GM21529 (cell line): ENCODE measurements at regions not wholly inside any gene's neighbourhood (a gene's known extent, or its start where the extent isn't known, plus 50 kb on each side); places are given as distances from the start of the nearest gene placed in this dataset.

Experiments
- ATAC-seq: cut with Tn5 transposase; IDR thresholded peaks from one replicate; pipeline ENCODE4 v1.9.1; 2021; ENCODE audit not compliant: unreplicated experiment

DNA sequence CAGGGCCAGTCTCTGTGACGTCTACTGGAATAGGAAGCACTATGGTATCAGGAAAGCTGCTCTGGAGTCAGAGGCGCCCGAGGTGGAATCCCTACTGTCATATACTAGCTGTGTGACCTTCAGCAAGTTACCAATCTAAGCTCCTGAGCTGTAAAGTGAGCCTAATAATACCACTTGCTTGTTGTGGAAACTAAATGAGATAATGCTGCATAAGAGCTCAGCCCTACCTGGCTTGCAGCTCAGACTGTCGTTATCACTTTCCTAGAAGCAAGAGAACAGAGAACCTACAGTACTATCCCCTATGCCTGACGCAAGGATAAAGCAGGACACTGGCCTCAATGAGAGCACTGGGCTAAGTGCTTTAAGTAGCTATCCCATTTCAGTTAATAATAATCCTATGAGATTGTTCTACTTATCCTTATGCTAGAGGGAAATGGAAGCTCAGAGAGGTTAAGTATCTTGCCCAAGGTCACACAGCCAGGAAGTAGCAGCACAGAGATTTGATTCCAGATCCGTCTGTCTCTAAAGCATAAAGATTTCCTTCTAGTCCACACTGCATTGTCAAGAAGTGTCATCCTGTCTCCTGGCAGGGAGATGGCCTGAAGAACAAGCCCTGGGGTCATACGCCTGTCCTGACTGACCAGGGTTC, 195.2 kb downstream of the TLE3 start:
- ATAC-seq: no peak

DNA sequence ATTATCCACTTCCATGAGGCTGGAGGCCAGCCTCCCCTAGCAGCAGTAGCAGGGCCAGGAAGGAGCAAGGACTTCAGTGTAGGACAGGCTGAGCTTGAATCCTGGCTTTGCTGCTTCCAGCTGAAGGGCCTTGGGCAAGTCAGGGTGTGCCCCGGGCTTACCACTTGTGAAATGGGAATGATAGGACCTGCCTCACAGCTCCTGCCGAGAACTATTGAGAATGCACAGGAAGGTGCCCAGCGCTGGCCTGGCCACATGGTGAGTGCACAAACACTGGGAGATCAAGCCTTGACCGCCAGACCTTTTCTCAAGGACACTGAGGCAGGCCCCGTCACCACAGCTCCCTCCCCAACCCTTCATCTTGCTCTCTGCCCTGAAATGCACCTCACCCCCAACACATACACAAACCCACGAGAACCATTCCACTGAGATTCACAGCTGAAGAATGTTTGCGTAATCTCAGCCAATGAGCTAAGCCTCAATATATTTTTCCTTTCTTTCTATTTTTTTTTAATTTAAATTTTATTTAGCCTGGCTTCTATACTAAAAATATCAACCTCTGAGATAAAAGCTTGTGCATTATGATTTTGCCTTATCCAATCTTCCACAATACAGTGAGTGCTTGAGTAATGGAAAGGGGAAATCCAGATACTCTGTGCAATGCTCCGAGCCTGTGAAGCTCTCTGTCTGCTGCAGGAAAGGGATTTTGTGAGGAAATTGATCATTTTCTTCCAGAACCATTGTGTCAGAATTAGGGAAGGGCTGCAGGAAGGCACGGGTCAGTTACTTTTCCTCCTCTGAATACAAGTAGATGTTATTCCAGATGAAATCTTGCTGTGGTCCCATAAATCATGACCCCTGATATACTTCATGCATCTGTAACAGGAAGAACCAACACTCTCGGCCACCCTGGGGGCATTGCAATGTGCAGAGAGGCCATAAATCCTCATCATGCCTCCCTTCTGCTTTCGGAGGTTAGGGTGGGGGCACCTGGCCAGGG, 193.9 kb downstream of the TLE3 start:
- ATAC-seq: no peak

DNA sequence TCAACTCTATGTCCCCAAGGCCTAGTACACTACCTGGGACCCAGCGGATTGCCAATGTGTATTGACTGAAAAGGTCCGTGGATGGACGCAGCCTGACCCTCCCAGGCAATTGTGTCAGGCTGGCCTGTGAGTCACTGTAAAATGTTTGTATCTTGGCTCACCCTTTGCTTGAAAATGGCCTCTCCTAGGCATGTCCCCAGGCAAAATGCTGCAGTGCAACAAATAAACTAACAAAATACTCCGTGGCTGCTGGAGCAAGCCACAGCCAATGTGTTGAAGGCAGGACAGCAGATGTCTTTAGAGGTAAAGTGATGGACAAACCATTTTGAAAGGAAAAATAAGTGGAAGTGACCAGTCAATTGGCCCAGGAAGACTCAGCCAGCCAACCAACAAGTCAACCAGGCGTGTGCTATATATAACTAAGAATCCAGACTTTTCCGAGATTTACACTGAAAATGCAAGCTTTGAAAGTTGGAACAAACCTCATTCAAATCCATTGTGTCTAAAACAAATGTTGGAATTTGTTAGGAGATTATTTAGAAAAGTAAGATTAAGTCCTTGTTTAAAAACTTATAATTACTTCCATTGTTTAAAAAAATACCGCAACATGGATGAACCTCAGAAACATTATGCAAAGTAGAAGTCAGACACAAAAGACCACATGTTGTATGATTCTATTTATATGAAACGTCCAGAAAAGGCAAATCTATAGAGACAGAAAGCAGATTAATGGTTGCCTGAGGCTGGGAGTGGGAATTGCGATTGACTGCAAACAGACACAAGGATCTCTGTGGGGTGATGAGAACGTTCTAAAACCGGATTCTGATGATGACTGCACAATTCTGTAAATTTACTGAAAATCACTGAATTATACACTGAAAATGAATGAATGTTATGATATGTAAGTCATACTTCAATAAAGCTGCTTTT, 191.2 kb downstream of the TLE3 start:
- ATAC-seq: no peak

DNA sequence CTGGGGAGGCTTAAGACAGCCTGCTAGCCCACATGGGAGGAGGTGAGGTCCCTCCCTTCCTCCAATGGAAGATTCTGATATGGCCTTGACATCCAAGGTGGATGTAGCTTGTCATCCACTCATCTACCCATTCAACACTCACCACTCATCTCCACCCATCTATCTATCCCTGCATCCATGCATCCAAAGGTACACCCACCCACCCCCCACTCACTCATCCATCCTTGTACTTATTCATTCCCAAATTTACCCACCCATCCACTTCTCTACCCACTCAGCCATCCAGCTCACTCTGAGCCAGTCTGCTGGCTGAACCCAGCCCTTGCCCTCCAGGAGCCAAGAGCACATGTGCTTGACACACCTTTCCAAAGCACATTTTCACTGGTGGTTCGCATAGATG, 189.7 kb downstream of the TLE3 start:
- ATAC-seq: no peak

DNA sequence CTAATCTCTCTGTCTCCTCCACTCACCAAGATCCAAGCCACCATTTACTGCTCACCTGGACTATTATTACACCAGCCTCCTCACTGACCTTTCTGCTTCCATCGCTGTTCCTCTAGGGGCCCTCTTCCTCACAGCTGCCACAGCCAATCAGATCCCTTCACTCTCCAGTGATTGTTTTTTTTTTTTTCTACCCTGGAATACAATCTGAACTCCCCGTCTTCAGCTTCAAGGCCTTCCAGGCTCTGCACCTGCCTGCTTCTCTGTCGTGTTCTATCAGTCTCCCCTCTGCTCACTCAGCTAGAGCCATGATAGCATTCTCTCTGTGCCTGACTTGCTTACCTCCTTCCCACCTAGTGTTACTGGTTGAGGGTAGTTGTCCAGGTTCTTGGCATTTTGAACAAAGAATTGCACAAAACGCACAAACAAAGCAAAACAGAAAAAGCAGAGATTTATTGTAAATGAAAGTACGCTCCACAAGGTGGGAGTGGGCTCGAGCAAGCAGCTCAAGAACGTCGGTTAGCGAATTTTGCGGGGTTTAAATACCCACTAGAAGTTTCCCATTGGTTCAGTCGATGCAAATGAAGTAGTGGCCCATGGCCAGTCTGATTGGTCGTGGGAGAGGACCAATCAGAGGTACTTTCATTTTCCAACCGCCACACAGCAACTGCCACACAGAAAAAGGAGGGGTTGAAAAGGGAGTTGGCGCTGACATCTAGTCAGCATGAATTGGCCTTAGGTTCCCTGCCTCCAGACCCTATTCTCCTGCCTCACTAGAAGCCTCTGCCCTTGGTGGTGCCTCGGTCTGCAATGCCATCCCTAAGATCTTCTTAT, 188.9 kb downstream of the TLE3 start:
- ATAC-seq: no peak

DNA sequence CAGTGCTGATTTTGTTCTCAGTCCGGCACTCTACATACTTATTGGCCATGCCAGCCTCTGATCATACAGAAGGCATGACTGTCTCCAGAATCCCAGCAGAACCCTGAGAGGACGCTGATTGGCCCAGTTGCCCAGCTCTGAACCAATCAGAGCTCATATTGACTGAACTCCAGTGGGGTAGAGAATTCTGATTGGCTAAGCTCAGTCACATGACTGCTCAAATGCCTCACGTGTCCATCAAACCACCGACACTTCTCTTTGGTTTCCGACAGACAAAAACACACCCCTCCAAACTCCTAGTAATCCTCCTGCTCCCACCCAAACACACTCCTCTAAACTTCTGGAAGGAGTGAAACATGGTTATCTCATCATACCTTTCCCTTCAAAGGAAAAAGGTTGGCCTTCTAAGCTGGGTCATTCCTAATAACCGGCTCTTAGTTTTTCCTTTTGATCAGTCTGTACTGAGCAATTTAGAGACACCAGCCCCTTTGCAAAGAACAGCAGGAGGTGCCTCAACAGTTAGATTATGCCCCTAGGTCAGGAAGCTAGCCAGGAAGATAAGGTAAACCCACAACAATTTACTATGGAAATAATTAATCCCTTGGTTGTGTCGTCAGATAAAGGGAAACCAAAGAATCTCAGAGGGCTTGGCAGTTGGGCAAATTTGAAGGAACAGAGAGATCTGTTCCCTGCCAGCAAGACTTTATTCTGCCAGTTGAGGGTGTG, 187.8 kb downstream of the TLE3 start:
- ATAC-seq: no peak

DNA sequence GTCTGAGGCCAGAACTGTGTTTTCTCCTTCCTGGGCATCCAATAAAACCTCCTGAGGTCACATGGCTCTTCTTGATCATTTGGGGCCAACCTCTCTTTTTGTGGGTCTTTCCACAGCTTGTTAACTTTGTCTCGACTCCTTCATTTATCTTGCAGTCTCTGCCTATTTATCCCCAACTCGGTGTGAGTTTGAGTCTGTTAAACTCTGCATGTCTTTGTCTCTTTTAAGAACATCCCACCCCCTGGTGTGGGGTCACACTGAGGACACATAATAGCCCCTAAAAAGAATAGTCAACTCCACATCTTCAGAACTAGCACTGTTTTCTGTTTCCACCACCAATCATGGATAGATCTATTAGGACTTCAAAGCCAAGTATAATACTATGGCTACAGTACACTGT, 187.2 kb downstream of the TLE3 start:
- no peak for ATAC-seq

DNA sequence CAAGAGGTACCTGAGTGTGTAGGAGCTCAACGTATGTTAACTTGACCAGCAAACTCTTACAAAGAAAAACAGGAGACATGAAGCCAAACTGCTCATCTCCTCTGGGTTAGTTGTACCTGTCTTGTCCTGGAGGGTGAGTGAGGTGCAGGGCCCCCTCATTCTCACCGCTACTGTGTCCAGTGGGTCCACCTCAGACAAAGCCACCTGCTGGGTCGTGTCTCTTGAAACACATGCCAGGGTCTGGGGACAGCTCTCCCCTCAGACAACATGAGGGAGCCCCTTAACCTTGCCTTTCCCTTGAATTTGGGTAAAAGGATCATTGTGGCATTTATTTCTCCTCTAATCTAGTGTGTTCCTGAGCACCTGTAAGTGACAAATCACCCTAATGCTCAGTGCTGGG, 185.6 kb downstream of the TLE3 start:
- ATAC-seq: no peak

DNA sequence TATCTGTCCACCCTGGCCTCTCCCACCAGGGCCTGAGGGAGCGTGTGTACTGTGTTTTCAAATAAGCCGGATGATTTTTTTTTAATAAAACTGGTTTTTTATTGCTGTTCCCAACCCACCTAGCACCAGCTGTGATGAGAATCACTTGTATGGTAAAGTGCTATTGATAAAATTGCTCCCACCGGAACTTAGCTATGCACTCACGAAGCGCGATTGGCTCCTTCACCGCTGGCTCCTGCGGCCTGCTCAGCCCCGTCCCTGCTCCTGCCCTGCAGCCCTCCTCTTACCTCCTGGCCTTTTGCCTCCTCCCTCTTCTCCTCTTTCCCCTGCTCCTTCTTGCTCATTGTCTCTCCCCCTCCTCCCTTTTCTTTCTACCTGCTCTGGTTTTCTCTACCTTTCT, 183.7 kb downstream of the TLE3 start:
- no peak for ATAC-seq

DNA sequence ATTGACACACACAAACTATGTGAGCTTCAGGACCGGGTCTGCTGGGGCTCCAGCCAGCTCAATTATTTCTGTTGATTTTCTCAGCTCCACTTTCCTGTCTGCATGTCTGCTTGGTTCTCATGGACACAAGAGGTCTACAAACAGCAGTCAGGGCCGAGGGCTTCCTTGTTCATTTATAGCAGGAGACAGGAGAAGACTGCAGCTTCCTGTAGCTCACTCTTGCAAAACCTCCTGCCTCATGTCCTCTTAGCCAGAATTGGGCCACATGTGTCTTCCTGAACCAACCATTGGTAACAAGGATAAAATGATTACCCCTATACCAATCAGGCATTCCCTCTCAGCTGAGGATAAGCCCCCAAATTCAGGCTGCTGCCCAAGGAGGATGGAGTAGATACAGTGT, 182.8 kb downstream of the TLE3 start:
- no peak for ATAC-seq

DNA sequence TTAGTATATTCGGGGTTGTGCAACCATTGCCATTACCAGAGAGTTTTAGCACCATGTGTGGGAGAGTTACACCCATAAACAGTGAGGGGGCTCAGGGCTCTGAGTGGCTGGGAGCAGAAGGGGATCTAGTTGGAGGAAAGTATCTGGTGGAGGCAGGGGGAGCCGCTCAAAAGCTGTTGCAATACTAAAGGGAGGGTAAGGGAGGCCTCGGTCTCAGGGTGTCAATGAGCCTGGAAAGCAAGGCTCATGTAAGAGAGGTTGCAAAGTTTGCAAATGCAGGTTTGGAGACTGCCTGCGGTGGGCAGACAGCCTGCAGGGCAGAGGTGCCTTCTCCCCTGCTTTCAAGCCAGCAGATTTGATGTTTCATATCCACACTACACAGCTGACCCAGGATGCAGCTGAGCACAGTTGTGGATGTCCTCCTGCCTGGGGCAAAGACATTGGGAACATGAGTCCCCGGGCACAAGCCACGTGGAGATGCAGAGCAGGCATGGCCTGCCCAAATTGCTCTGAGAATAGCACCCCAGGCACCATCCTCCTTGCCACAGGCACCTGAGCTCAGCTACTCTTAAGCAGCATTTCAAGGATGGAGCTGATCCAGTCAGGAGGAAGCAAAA, 181.4 kb downstream of the TLE3 start:
- ATAC-seq: no peak

DNA sequence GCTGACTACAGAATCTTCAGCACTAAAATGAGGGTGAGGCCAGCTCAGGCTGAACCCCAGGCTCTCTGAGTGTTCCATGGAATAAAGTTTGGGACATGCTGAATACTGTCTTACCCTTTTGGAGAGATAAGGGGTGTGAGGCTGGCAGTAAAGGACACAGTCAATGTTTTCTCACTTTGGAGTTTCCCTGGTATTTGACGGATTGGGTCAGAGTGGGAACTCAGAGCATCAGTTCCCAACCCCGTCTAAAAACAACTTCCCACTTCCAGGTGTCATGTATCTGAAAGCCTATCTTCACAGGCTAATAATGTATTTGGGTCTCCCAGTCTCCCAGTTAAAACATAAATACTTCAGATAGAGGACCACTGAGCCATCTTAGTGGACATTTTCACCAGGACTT, 180.7 kb downstream of the TLE3 start:
- ATAC-seq: no peak

DNA sequence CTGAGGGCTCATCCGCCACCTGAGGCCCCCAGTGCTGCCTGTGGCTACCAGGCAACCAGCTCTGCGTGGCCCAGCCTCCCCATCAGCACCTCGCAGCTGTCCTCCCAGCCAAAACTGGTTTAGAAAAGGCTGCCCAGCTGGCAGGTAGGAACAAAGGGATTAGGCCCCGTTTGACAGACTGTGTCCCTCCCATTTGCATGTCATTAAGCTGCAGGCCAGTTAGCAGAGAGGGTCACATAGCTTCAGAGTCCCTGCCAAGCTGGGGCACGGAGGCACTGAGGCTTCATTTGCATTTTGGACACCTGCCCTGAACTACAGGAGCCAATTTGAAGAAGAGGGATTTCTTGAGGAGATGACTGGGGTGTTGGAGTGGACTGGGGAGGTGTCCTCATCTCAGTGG, 177.9 kb downstream of the TLE3 start:
- no peak for ATAC-seq

DNA sequence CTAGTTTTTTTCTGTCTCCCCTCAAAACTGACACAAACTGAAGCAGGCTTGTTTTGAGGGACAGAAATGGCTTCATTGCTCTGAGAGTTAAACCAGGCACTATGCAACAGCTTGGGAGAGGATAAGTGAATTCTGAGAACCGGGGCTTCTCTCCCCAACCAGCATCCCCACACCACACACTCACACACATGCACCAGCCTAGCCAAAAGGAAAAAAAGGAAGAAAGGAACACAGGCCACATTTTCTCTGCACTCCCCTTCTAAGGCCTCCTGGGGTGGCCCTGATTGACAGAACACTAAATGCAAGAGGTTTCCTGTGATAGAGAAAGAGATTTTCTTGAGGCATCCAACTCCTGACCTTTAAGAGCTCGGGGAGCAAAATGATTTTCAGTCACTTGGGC, 177.5 kb downstream of the TLE3 start:
- no peak for ATAC-seq

DNA sequence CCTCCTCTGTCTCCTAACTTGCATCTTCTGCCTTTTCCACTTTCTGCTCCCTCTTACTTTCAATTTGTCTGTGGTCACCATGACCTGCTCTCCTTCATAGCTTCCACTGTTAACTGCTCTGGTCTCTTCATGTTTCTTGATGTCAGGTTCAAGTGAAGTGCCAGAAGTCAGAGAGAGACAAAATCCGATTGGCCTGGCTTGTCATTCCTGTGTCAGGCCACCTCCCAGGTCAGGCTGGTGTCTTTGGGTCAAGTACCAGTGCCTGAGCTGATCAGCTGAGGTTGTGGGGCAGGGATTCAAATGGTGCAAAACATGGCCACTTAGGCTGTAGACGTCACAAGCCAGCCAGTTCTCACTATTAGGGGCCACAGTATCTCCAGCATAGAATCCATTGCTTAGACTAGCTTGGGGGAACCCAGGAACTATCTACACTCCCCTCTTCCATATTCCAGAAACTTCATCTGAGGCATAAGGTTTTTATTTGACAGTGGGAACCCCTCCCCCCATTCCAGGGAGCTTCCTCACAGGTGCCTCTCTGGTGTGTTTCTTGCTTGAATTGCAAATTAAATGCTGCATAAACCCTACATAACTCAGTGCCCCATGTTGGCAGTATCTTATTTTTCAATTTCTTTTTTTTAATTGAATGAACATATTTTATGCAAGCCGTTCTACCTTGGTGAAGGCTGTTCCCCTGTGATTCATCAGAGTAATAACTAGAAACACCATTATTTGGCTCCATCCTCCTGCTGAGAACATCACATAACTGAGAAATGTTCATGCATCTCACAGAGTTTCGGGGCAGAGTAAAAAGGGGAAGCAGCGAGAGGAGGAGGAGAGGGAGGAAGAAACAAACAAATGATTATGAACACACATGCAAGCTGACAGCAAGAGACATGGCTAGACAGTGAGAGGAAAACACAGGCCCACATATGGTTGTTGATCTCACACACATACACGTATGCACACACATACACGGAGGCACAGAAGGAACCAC, 175.8 kb downstream of the TLE3 start:
- ATAC-seq: no peak

DNA sequence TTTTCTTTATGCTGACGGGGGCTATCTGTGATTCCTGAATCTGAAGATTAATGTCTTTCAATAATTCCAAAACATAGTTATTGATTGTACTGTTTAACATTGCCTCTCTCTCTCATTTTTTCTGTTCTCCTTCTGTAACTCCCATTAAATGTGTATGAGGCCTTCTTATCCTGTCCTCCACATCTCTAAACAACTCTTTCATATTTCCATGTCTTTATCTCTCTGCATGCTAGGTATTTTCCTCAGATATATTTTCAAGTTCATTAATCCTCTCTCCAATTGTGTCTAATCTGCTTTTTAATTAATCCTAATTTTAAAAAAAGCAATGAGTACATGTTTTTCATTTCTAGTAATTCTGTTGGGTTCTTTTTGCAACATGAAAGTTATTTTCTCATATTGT, 173.2 kb downstream of the TLE3 start:
- no peak for ATAC-seq

DNA sequence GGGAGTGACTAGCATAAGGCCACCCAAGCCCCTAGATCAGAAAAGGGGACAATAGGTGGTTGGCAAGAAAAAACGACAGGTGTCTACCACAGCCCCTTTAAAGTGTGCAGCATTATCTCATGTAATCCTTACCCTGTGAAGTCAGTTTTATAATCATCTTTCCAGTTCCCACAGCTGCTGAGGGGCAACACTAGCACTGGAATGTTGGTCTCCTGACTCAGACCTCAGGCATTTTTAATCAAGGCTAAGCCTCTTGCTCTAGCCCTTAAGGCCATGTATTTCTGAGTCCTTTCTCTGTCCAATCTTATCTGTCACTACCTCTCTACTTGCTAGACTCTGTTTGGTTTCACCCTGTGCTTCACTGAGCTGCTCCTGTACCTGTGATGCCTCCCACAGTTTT, 171.7 kb downstream of the TLE3 start:
- no peak for ATAC-seq

DNA sequence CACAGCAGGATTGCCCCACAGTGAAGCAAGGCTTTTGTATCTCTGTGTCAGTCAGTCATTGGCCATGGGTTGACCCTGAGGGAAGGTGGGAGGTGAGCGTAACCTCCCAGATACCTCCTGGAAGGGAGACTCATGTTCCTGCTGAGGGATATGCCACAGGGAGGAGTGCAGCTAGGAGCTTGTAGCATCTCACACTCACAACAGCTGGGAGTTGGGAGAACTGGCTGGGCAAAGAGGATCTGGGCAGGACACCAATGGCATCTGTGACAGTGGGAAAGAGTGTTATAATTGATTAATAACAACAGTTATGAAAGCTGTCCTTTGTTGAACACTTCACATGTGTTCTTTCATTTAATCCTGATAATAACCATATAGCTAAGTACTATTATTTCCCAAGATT, 171.0 kb downstream of the TLE3 start:
- no peak for ATAC-seq
